RWPE1 (cell line): ENCODE measurements at regions not wholly inside any gene's neighbourhood (a gene's known extent, or its start where the extent isn't known, plus 50 kb on each side); places are given as distances from the start of the nearest gene placed in this dataset.

Source experiments
- CTCF ChIA-PET: fragments of 350-600 bp; sonication (Branson Sonifier 250); formaldehyde crosslinking; extraction: SDS; loops from one replicate; lab custom pipeline; 2021; lab: Yijun Ruan, JAX
- POLR2A ChIA-PET: fragments of 400-600 bp; formaldehyde crosslinking; extraction: SDS; loops from one replicate; lab custom pipeline; 2020; ENCODE audit warnings: antibody characterized with exemption; ENCODE audit not compliant: low non-redundant PET; lab: Yijun Ruan, JAX
- DNase-seq: peaks from one replicate; pipeline ENCODE4 v3.0.0; 2012; ENCODE audit warnings: low spot score
- H3K27ac ChIP-seq: fragments of 450-650 bp; 2 replicates; pipeline ENCODE4 v1.5.1; 2017
- TF ChIP-seq, protein P1 (sequence below): fragments of 450-650 bp; conservative IDR thresholded peaks from 2 replicates; pipeline ENCODE4 v1.5.1; 2017; ENCODE audit warnings: low read depth, mild to moderate bottlenecking

DNA sequence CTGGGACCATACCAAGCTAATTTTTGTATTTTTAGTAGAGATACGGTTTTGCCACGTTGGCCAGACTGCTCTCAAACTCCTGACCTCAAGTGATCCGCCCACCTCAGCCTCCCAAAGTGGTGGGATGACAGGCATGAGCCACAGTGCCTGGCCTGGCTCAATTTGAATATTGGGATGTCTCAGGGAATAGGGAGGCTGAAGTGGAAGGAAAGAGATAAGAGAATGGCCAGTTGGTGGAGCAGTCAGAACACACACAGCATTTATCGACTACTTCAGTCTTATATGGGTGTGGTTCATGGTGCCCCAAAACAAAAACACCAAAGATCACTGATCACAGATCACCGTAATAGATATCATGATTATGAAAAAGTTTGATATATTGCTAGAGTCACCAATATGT, 144.4 kb downstream of the GMNC start:
- DNase-seq: no peak
- ChIA-PET POLR2A (no interaction called here), CTCF (no interaction called here)
- TF ChIP-seq, protein P1, sequence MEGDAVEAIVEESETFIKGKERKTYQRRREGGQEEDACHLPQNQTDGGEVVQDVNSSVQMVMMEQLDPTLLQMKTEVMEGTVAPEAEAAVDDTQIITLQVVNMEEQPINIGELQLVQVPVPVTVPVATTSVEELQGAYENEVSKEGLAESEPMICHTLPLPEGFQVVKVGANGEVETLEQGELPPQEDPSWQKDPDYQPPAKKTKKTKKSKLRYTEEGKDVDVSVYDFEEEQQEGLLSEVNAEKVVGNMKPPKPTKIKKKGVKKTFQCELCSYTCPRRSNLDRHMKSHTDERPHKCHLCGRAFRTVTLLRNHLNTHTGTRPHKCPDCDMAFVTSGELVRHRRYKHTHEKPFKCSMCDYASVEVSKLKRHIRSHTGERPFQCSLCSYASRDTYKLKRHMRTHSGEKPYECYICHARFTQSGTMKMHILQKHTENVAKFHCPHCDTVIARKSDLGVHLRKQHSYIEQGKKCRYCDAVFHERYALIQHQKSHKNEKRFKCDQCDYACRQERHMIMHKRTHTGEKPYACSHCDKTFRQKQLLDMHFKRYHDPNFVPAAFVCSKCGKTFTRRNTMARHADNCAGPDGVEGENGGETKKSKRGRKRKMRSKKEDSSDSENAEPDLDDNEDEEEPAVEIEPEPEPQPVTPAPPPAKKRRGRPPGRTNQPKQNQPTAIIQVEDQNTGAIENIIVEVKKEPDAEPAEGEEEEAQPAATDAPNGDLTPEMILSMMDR: no peak
- no peak overlapping the region for H3K27ac ChIP-seq

DNA sequence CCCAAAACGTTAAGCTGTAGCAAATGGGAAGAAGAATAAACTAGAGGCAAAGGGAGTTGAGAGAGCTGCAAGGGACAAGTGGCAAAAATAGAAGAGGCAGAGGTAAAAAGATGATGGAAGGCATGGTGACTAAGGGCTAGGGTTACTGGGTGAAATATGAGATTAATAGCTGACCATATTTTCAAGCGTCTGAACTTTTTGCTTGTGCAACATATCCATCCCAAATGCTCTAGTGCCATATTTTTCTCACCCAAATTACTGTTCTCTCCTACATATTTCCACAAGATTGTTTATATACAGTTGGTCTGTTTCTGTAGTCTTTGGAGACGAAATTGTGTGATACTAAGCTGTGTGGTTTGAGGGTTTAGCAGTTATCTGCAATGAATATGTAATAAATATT, 145.5 kb downstream of the GMNC start:
- ChIA-PET POLR2A (no interaction called here), CTCF (no interaction called here)
- no peak for DNase-seq
- TF ChIP-seq, protein P1: no peak
- no peak overlapping the region for H3K27ac ChIP-seq

DNA sequence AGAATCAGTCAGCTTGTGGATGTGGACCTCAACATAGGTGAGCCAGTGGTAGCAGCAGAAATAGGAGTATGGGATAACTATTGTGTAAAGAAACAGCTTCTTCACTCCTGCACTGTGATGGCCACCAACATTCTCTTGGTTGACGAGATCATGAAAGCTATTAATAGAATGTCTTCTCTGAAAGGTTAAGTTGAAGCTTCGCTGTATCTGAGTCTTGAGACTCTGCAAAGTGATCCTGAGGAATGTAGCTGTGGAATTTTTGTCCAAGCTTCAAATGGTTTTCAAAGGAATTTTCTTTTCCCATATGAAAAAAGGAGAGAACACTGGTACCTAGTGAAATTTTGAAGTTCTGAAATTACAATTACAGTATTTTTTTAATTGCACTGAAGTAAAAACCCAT, 146.3 kb downstream of the GMNC start:
- TF ChIP-seq, protein P1: no peak
- ChIA-PET POLR2A (interaction anchor here (0.6 kb wide), 1 partner anchor 311 kb away, joined by 3 read pairs; no protein-coding TSS in a partner anchor), CTCF (interaction anchor here (0.6 to 0.8 kb wide), 2 partner anchors 19 to 877 kb away, joined by 3 to 4 read pairs; no protein-coding TSS in a partner anchor)
- no peak overlapping the region for H3K27ac ChIP-seq
- DNase-seq: no peak

DNA sequence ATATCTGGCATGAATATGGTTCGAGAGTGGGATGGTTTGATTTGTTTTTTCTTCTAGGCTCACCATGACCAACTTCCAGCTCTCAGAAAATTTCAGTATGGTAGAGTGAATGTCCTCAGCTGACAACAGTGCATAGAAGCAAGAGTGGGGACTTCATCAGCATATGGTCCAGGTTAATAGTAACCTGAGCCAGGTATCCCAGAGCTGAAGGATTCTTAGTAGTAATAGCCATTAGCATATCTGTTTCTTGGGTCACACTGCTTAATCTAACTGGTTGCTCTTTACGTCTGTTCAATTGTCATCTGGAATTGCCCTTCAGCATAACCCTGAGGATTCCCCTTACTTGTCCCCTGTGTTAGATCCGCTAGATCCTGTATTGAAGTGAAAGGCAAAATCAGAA, 151.8 kb downstream of the GMNC start:
- TF ChIP-seq, protein P1: no peak
- ChIA-PET POLR2A (no interaction called here), CTCF (interaction anchor here (2.1 kb wide), 1 partner anchor 10 kb away, joined by 5 read pairs; no protein-coding TSS in a partner anchor)
- no peak overlapping the region for H3K27ac ChIP-seq
- no peak for DNase-seq

DNA sequence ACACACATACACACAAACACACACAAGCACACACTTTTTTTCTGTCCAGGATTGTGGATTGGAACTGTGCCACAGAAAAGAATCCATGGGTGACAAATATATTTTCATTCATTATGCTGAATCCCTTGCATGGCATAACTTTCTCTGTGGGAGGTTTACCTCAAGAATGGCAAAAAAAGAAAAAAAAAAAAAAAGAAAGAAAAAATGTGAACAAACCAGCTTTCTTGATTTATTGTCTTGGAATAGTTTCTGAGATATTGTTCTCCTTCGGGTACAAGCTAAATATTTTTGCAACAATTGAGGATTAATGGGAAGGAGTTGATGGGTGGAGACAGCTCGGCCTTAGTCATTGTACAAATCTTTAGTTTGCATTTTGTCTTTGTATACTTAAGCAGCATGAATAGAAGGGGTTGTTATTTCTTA, 153.1 kb downstream of the GMNC start:
- POLR2A ChIA-PET: no interaction called here
- CTCF ChIA-PET: no interaction called here
- DNase-seq: no peak
- TF ChIP-seq, protein P1: no peak
- H3K27ac ChIP-seq: no peak overlapping the region
